ENCODE measurements at regions not wholly inside any gene's neighbourhood (a gene's known extent, or its start where the extent isn't known, plus 50 kb on each side); places are given as distances from the start of the nearest gene placed in this dataset.

DNA sequence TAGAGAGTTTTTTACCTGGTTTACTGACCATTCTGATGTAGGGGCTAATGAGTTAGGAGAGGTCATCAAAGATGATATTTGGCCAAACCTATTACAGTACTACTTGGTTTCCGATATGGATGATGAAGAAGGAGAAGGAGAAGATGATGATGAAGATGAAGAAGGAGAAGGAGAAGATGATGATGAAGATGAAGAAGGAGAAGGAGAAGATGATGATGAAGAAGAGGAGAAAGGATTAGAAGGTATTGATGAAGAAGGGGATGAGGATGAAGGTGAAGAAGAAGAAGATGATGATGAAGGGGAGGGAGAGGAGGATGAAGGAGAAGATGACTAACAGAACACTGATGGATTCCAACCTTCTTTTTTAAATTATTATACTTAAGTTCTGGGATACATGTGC lies 196.6 kb downstream of the TMX1 start:
- TF ChIP-seq, protein P1, sequence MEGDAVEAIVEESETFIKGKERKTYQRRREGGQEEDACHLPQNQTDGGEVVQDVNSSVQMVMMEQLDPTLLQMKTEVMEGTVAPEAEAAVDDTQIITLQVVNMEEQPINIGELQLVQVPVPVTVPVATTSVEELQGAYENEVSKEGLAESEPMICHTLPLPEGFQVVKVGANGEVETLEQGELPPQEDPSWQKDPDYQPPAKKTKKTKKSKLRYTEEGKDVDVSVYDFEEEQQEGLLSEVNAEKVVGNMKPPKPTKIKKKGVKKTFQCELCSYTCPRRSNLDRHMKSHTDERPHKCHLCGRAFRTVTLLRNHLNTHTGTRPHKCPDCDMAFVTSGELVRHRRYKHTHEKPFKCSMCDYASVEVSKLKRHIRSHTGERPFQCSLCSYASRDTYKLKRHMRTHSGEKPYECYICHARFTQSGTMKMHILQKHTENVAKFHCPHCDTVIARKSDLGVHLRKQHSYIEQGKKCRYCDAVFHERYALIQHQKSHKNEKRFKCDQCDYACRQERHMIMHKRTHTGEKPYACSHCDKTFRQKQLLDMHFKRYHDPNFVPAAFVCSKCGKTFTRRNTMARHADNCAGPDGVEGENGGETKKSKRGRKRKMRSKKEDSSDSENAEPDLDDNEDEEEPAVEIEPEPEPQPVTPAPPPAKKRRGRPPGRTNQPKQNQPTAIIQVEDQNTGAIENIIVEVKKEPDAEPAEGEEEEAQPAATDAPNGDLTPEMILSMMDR (IDR thresholded peaks at IDR 0.05) = no peak
- TF ChIP-seq POLR2AphosphoS5 (IDR thresholded peaks at IDR 0.05) (no peak), POLR2A (IDR thresholded peaks at IDR 0.05; ENCODE audit: low read depth) (no peak), EP300 (IDR thresholded peaks at IDR 0.05) (no peak)

All from esophagus muscularis mucosa (tissue), 4 donors.